Progenitor cell of endocrine pancreas (in vitro differentiated cells): ENCODE measurements at regions not wholly inside any gene's neighbourhood (a gene's known extent, or its start where the extent isn't known, plus 50 kb on each side); places are given as distances from the start of the nearest gene placed in this dataset.

Experiments used
- DNase-seq: peaks from one replicate; pipeline ENCODE4 v3.0.0; 2021; ENCODE audit warnings: low spot score; ENCODE audit not compliant: unreplicated experiment
- H3K27ac Mint-ChIP-seq: 2 replicates; pipeline ENCODE4 v1.8.0; 2021; ENCODE audit warnings: mild to moderate bottlenecking, moderate library complexity, mixed read lengths
- H3K27me3 Mint-ChIP-seq: 2 replicates; pipeline ENCODE4 v1.8.0; 2021; ENCODE audit warnings: mixed read lengths
- H3K36me3 Mint-ChIP-seq: 2 replicates; pipeline ENCODE4 v1.8.0; 2022; ENCODE audit warnings: mixed read lengths; ENCODE audit not compliant: insufficient read depth
- H3K4me1 Mint-ChIP-seq: 2 replicates; pipeline ENCODE4 v1.8.0; 2021; ENCODE audit warnings: low read depth, mixed read lengths
- H3K4me3 Mint-ChIP-seq: 2 replicates; pipeline ENCODE4 v1.8.0; 2021; ENCODE audit warnings: low read depth, mild to moderate bottlenecking, moderate library complexity, mixed read lengths
- H3K9me3 Mint-ChIP-seq: 2 replicates; pipeline ENCODE4 v1.8.0; 2021; ENCODE audit warnings: low read depth, mixed read lengths
- CTCF ChIP-seq: fragments of 200-600 bp; sonication (generic); IDR thresholded peaks from one replicate; pipeline ENCODE4 v1.5.0; 2021; ENCODE audit warnings: antibody characterized with exemption, mild to moderate bottlenecking; ENCODE audit not compliant: unreplicated experiment

GRCh38 chr10:44660271-44660670 lies 250.9 kb upstream of the TMEM72 start:
- Mint-ChIP-seq H3K4me1 (no peaks in the 10 kb centered on the region), H3K36me3 (no peaks in the 10 kb centered on the region), H3K27ac (no peak overlapping the region), H3K27me3 (peaks cover 9% of the 10 kb centered on the region), H3K4me3 (no peak overlapping the region), H3K9me3 (no peaks in the 10 kb centered on the region)
- no peak for DNase-seq
- TF ChIP-seq CTCF, result no peak

- no peak for DNase-seq
- H3K4me3 Mint-ChIP-seq, result no peak overlapping the region
- H3K27me3 Mint-ChIP-seq, result peaks cover 11% of the 10 kb centered on the region
- H3K36me3 Mint-ChIP-seq, result no peaks in the 10 kb centered on the region
- H3K27ac Mint-ChIP-seq, result no peak overlapping the region
- no peak for TF ChIP-seq CTCF
- no peaks in the 10 kb centered on the region for H3K9me3 Mint-ChIP-seq
- H3K4me1 Mint-ChIP-seq, result no peaks in the 10 kb centered on the region
These were observed 249.1 kb upstream of the TMEM72 start for GRCh38 chr10:44662051-44662450.

- H3K36me3 Mint-ChIP-seq, result no peaks in the 10 kb centered on the region
- no peak overlapping the region for H3K4me3 Mint-ChIP-seq
- no peak for TF ChIP-seq CTCF
- H3K27ac Mint-ChIP-seq, result no peak overlapping the region
- DNase-seq, result no peak
- no peaks in the 10 kb centered on the region for H3K4me1 Mint-ChIP-seq
- no peaks in the 10 kb centered on the region for H3K9me3 Mint-ChIP-seq
- H3K27me3 Mint-ChIP-seq, result peaks cover 14% of the 10 kb centered on the region
These were observed 242.8 kb upstream of the TMEM72 start for GRCh38 chr10:44668336-44668735.

- H3K4me1 Mint-ChIP-seq, result no peaks in the 10 kb centered on the region
- no peaks in the 10 kb centered on the region for H3K36me3 Mint-ChIP-seq
- TF ChIP-seq CTCF, result no peak
- H3K9me3 Mint-ChIP-seq, result no peaks in the 10 kb centered on the region
- peaks cover 6% of the 10 kb centered on the region for H3K27me3 Mint-ChIP-seq
- DNase-seq, result no peak
- no peak overlapping the region for H3K27ac Mint-ChIP-seq
- H3K4me3 Mint-ChIP-seq, result no peak overlapping the region
These were observed 239.8 kb upstream of the TMEM72 start for GRCh38 chr10:44671319-44671718.

- H3K9me3 Mint-ChIP-seq, result no peaks in the 10 kb centered on the region
- no peak overlapping the region for H3K4me3 Mint-ChIP-seq
- no peaks in the 10 kb centered on the region for H3K36me3 Mint-ChIP-seq
- H3K27me3 Mint-ChIP-seq, result peaks cover 12% of the 10 kb centered on the region
- no peaks in the 10 kb centered on the region for H3K4me1 Mint-ChIP-seq
- no peak for TF ChIP-seq CTCF
- no peak overlapping the region for H3K27ac Mint-ChIP-seq
- no peak for DNase-seq
These were observed 237.7 kb upstream of the TMEM72 start for GRCh38 chr10:44673245-44673983.
